Upper lobe of right lung (tissue), 1 donor: ENCODE measurements at regions not wholly inside any gene's neighbourhood (a gene's known extent, or its start where the extent isn't known, plus 50 kb on each side); places are given as distances from the start of the nearest gene placed in this dataset.
"Not testable (repeated sequence)": the region's sequence is repeated elsewhere in the genome, so short reads cannot be mapped to it uniquely, and the experiment has no call there.

Experiments used
- ATAC-seq: fragments of 200-7000 bp; cut with Tn5 transposase; one replicate; pipeline ENCODE4 v1.9.1; 2020; ENCODE audit warnings: mild to moderate bottlenecking, moderate library complexity
- DNase-seq: peaks from one replicate; pipeline ENCODE4 v3.0.0-alpha.2; 2020
- H3K27ac ChIP-seq: fragments of 200-600 bp; one replicate; pipeline ENCODE4 v1.8.0; 2022
- H3K27me3 ChIP-seq: fragments of 200-600 bp; one replicate; pipeline ENCODE4 v1.8.0; 2022; ENCODE audit warnings: mild to moderate bottlenecking
- H3K36me3 ChIP-seq: fragments of 200-600 bp; one replicate; pipeline ENCODE4 v1.8.0; 2022
- H3K4me1 ChIP-seq: fragments of 200-600 bp; one replicate; pipeline ENCODE4 v1.8.0; 2022
- H3K4me3 ChIP-seq: fragments of 200-600 bp; one replicate; pipeline ENCODE4 v1.8.0; 2022; ENCODE audit warnings: mild to moderate bottlenecking
- H3K9me3 ChIP-seq: fragments of 200-600 bp; one replicate; pipeline ENCODE4 v1.8.0; 2022
- CTCF ChIP-seq: fragments of 200-600 bp; IDR thresholded peaks from one replicate; pipeline ENCODE4 v1.8.0; 2022; ENCODE audit warnings: antibody characterized with exemption
- intact Hi-C: fragments of 100-400 bp; cut with DNase I; formaldehyde crosslinking; loops from one replicate; pipeline ENCODE4 v1.11.0; 2022
- donor health status: DM: no; HTN: yes; CAD: no; lungs with severe emphysema.

GRCh38 chrX:18031726-18032375 lies 170.8 kb upstream of the RAI2 start:
- H3K4me1 ChIP-seq = no peaks in the 10 kb centered on the region
- no peak for TF ChIP-seq CTCF
- intact Hi-C loops = no loop called here
- DNase-seq (no peak), ATAC-seq (no peak)
- H3K9me3 ChIP-seq = no peaks in the 10 kb centered on the region
- H3K36me3 ChIP-seq = no peaks in the 10 kb centered on the region
- no peak overlapping the region for H3K4me3 ChIP-seq
- H3K27me3 ChIP-seq = no peaks in the 10 kb centered on the region
- no peak overlapping the region for H3K27ac ChIP-seq

- DNase-seq, H3K9me3 ChIP-seq, H3K27me3 ChIP-seq, H3K4me1 ChIP-seq, H3K36me3 ChIP-seq, intact Hi-C loops, H3K27ac ChIP-seq, ATAC-seq, H3K4me3 ChIP-seq: not testable (repeated sequence)
Measured at GRCh38 chrX:18030656-18031055, 169.6 kb upstream of the RAI2 start.

GRCh38 chrX:18026166-18026565 lies 165.1 kb upstream of the RAI2 start:
- no peak for ATAC-seq
- Histone ChIP-seq H3K4me3 (no peak overlapping the region), H3K4me1 (no peaks in the 10 kb centered on the region), H3K27me3 (no peaks in the 10 kb centered on the region), H3K9me3 (no peaks in the 10 kb centered on the region), H3K36me3 (no peaks in the 10 kb centered on the region), H3K27ac (no peak overlapping the region)
- no peak for DNase-seq
- intact Hi-C loops = no loop called here
- TF ChIP-seq CTCF = no peak

GRCh38 chrX:18017411-18017810 lies 156.3 kb upstream of the RAI2 start:
- Histone ChIP-seq H3K36me3 (no peaks in the 10 kb centered on the region), H3K4me3 (no peak overlapping the region), H3K4me1 (no peaks in the 10 kb centered on the region), H3K27ac (no peak overlapping the region), H3K27me3 (no peaks in the 10 kb centered on the region), H3K9me3 (no peaks in the 10 kb centered on the region)
- TF ChIP-seq CTCF = no peak
- no peak for ATAC-seq
- intact Hi-C loops = no loop called here
- no peak for DNase-seq

GRCh38 chrX:18016941-18017340 lies 155.8 kb upstream of the RAI2 start:
- H3K4me3 ChIP-seq = no peak overlapping the region
- H3K9me3 ChIP-seq = no peaks in the 10 kb centered on the region
- no peak for ATAC-seq
- no peak overlapping the region for H3K27ac ChIP-seq
- no peaks in the 10 kb centered on the region for H3K4me1 ChIP-seq
- no peak for TF ChIP-seq CTCF
- no peaks in the 10 kb centered on the region for H3K36me3 ChIP-seq
- intact Hi-C loops = no loop called here
- H3K27me3 ChIP-seq = no peaks in the 10 kb centered on the region
- no peak for DNase-seq

- intact Hi-C loops = no loop called here
- ATAC-seq = no peak
- TF ChIP-seq CTCF = no peak
Measured at GRCh38 chrX:18010253-18010652, 149.2 kb upstream of the RAI2 start.

More at GRCh38 chrX:18010253-18010652, 149.2 kb upstream of the RAI2 start:
- H3K4me1 ChIP-seq = no peaks in the 10 kb centered on the region
- no peaks in the 10 kb centered on the region for H3K36me3 ChIP-seq
- no peaks in the 10 kb centered on the region for H3K27me3 ChIP-seq
- no peak overlapping the region for H3K27ac ChIP-seq
- H3K4me3 ChIP-seq = no peak overlapping the region
- no peak for DNase-seq
- H3K9me3 ChIP-seq = no peaks in the 10 kb centered on the region
